H1 (cell line): ENCODE measurements at regions not wholly inside any gene's neighbourhood (a gene's known extent, or its start where the extent isn't known, plus 50 kb on each side); places are given as distances from the start of the nearest gene placed in this dataset.

Experiments
- CTCF ChIA-PET: fragments of 300-600 bp; sonication (Branson Sonifier 250); formaldehyde crosslinking; loops from one replicate; lab custom pipeline; 2021; ENCODE audit not compliant: partially characterized antibody; lab: Charles Lee
- POLR2A ChIA-PET: fragments of 300-600 bp; sonication (Branson Sonifier 250); formaldehyde crosslinking; loops from one replicate; lab custom pipeline; 2021; ENCODE audit warnings: inconsistent platforms; ENCODE audit not compliant: partially characterized antibody; lab: Charles Lee
- DNase-seq, 2 experiments: peaks; one replicate each; pipeline versions ENCODE4 v3.0.0 to v3.0.0-alpha.2; 2010 to 2022; ENCODE audit warnings: low spot score in 2 of 2, low read depth in 1 of 2, mixed read lengths in 1 of 2
- FAIRE-seq: peaks from 2 replicates; lab custom pipeline; 2011; peaks lifted over from hg19 to GRCh38; lab: Jason Lieb, UNC
- H2AFZ ChIP-seq: 2 replicates; pipeline ENCODE4 v1.8.1; 2012; ENCODE audit warnings: low read length, inconsistent platforms
- H2AK5ac ChIP-seq: 2 replicates; pipeline ENCODE4 v1.6.1; 2013; ENCODE audit warnings: low read depth, low read length
- H2BK120ac ChIP-seq: replicated peaks from 2 replicates; pipeline ENCODE3; 2013; ENCODE audit warnings: low read depth, low read length, inconsistent platforms
- H2BK12ac ChIP-seq: 2 replicates; pipeline ENCODE4 v1.6.1; 2013; ENCODE audit warnings: low read depth, low read length
- H2BK15ac ChIP-seq: 2 replicates; pipeline ENCODE4 v1.6.1; 2013; ENCODE audit warnings: low read length
- H2BK20ac ChIP-seq: 2 replicates; pipeline ENCODE4 v1.6.1; 2013; ENCODE audit warnings: low read length
- H2BK5ac ChIP-seq: 2 replicates; pipeline ENCODE4 v1.6.1; 2013; ENCODE audit warnings: low read depth, low read length
- H3K14ac ChIP-seq: 2 replicates; pipeline ENCODE4 v1.6.1; 2013; ENCODE audit warnings: inconsistent platforms; ENCODE audit not compliant: insufficient read length
- H3K18ac ChIP-seq: 2 replicates; pipeline ENCODE4 v1.6.1; 2013; ENCODE audit warnings: low read length; ENCODE audit errors: extremely low read depth
- H3K23ac ChIP-seq: 2 replicates; pipeline ENCODE4 v1.6.1; 2013; ENCODE audit warnings: inconsistent platforms; ENCODE audit not compliant: insufficient read length
- H3K23me2 ChIP-seq: 2 replicates; pipeline ENCODE4 v1.6.1; 2013; ENCODE audit warnings: low read depth, low read length
- H3K27ac ChIP-seq: 2 replicates; pipeline ENCODE4 v1.6.1; 2011; ENCODE audit warnings: low read depth, low read length, inconsistent platforms
- H3K27me3 ChIP-seq, 4 experiments: replicated peaks in 1 of 4; 1 replicate in 1 of 4; 2 replicates in 3 of 4; pipeline versions ENCODE4 v1.6.1 to v1.8.1; 2011 to 2013; ENCODE audit warnings: low read length in 3 of 4, mild to moderate bottlenecking in 3 of 4, inconsistent platforms in 2 of 4, mixed read lengths in 2 of 4, moderate library complexity in 1 of 4; ENCODE audit not compliant: control insufficient read depth in 3 of 4, insufficient read depth in 3 of 4; ENCODE audit errors: extremely low read depth in 1 of 4
- H3K36me3 ChIP-seq, 4 experiments: 2 replicates each; pipeline versions ENCODE4 v1.6.1 to v1.8.1; 2011 to 2013; ENCODE audit warnings: mild to moderate bottlenecking in 4 of 4, low read length in 3 of 4, moderate library complexity in 2 of 4, control low read depth in 1 of 4, inconsistent platforms in 1 of 4; ENCODE audit not compliant: insufficient read depth in 4 of 4, control insufficient read depth in 2 of 4
- H3K4ac ChIP-seq: replicated peaks from 2 replicates; pipeline ENCODE3; 2013; ENCODE audit warnings: low read length, low read depth, mixed read lengths, inconsistent platforms; ENCODE audit not compliant: insufficient read length
- H3K4me1 ChIP-seq, 4 experiments: replicated peaks in 1 of 4; 1 replicate in 1 of 4; 2 replicates in 3 of 4; pipeline versions ENCODE4 v1.6.1 to v1.8.1; 2011 to 2013; ENCODE audit warnings: low read length in 3 of 4, inconsistent platforms in 2 of 4, mixed read lengths in 1 of 4; ENCODE audit not compliant: insufficient read depth in 4 of 4, control insufficient read depth in 3 of 4
- H3K4me2 ChIP-seq, 2 experiments: 2 replicates each; pipeline versions ENCODE4 v1.6.1 to v1.8.1; 2011 to 2013; ENCODE audit warnings: low read depth in 2 of 2, low read length in 2 of 2, control low read depth in 1 of 2, inconsistent platforms in 1 of 2, mild to moderate bottlenecking in 1 of 2; ENCODE audit not compliant: insufficient read depth in 1 of 2
- H3K4me3 ChIP-seq, 4 experiments: fragments of 200-600, 300-600 bp in 1 of 4; sonication (generic), shearing (Covaris generic), sonication (Bioruptor Twin) in 1 of 4; 2 replicates each; pipeline versions ENCODE4 v1.5.1 to v1.8.1; 2011 to 2016; ENCODE audit warnings: low read length in 4 of 4, low read depth in 3 of 4, control low read depth in 2 of 4, inconsistent platforms in 2 of 4, mild to moderate bottlenecking in 2 of 4, mixed read lengths in 1 of 4, moderate library complexity in 1 of 4; ENCODE audit not compliant: insufficient read depth in 2 of 4; ENCODE audit errors: extremely low read depth in 1 of 4
- H3K56ac ChIP-seq: replicated peaks from 2 replicates; pipeline ENCODE3; 2013; ENCODE audit warnings: low read depth, mild to moderate bottlenecking, mixed read lengths, low read length, inconsistent platforms; ENCODE audit not compliant: insufficient read length
- H3K79me1 ChIP-seq: 2 replicates; pipeline ENCODE4 v1.6.1; 2013; ENCODE audit warnings: low read depth, low read length, control low read depth
- H3K79me2 ChIP-seq, 2 experiments: 2 replicates each; pipeline versions ENCODE4 v1.6.1 to v1.8.1; 2012 to 2013; ENCODE audit warnings: low read length in 2 of 2, mild to moderate bottlenecking in 2 of 2, inconsistent platforms in 1 of 2; ENCODE audit not compliant: insufficient read depth in 2 of 2, control insufficient read depth in 1 of 2
- H3K9ac ChIP-seq, 4 experiments: replicated peaks in 1 of 4; 1 replicate in 1 of 4; 2 replicates in 3 of 4; pipeline versions ENCODE4 v1.6.1 to v1.8.1; 2011 to 2013; ENCODE audit warnings: low read depth in 3 of 4, low read length in 3 of 4, control low read depth in 2 of 4, mild to moderate bottlenecking in 2 of 4, moderate library complexity in 2 of 4, inconsistent platforms in 1 of 4; ENCODE audit errors: extremely low read depth in 1 of 4
- H3K9me3 ChIP-seq, 2 experiments: 2 replicates each; pipeline versions ENCODE4 v1.6.1 to v1.8.1; 2012 to 2013; ENCODE audit warnings: mild to moderate bottlenecking in 2 of 2, moderate library complexity in 2 of 2, control low read depth in 1 of 2, inconsistent platforms in 1 of 2, low read depth in 1 of 2, low read length in 1 of 2, mixed read lengths in 1 of 2; ENCODE audit not compliant: insufficient read depth in 2 of 2
- H4K20me1 ChIP-seq, 2 experiments: replicated peaks in 1 of 2; 2 replicates each; pipeline versions ENCODE3 to v1.8.1; 2011 to 2013; ENCODE audit warnings: inconsistent platforms in 2 of 2, low read length in 2 of 2, mild to moderate bottlenecking in 1 of 2; ENCODE audit not compliant: insufficient read depth in 2 of 2, control insufficient read depth in 1 of 2
- H4K5ac ChIP-seq: 2 replicates; pipeline ENCODE4 v1.6.1; 2013; ENCODE audit warnings: low read length, low read depth, mixed read lengths, inconsistent platforms; ENCODE audit not compliant: insufficient read length
- H4K8ac ChIP-seq: 2 replicates; pipeline ENCODE4 v1.8.0; 2013; ENCODE audit warnings: mild to moderate bottlenecking, moderate library complexity, low read length, inconsistent platforms; ENCODE audit not compliant: insufficient read depth; ENCODE audit errors: extremely low read depth
- H4K91ac ChIP-seq: replicated peaks from 2 replicates; pipeline ENCODE3; 2013; ENCODE audit warnings: low read length, mixed read lengths, inconsistent platforms; ENCODE audit not compliant: insufficient read length
- BRCA1 ChIP-seq: IDR thresholded peaks from 2 replicates; pipeline ENCODE4 v1.6.1; 2012; ENCODE audit warnings: low read depth, low read length, improper control_type of control experiment
- E2F6 ChIP-seq: IDR thresholded peaks from 2 replicates; pipeline ENCODE4 v1.6.1; 2012; ENCODE audit warnings: inconsistent platforms
- JUND ChIP-seq: IDR thresholded peaks from 2 replicates; pipeline ENCODE4 v1.6.1; 2011; ENCODE audit warnings: mild to moderate bottlenecking, improper control_type of control experiment, low read length
- RFX5 ChIP-seq: IDR thresholded peaks from 2 replicates; pipeline ENCODE4 v1.6.1; 2011; ENCODE audit warnings: low read depth, low read length, improper control_type of control experiment, borderline replicate concordance
- SP4 ChIP-seq: IDR thresholded peaks from 2 replicates; pipeline ENCODE4 v1.6.1; 2012; ENCODE audit warnings: low read length, inconsistent platforms
- ZNF274 ChIP-seq: IDR thresholded peaks from 2 replicates; pipeline ENCODE4 v1.7.0; 2012; ENCODE audit warnings: low read length, borderline replicate concordance; ENCODE audit errors: extremely low read depth

- H3K9me3 ChIP-seq = no peaks in the 10 kb centered on the region
- no peak overlapping the region for H2BK15ac ChIP-seq
- DNase-seq = no peak
- H2BK12ac ChIP-seq = no peak overlapping the region
- no peaks in the 10 kb centered on the region for H3K36me3 ChIP-seq
- no peak overlapping the region for H2BK5ac ChIP-seq
- no peak overlapping the region for H3K9ac ChIP-seq
- CTCF ChIA-PET = interaction anchor here (1.4 kb wide), 1 partner anchor 10 kb away, joined by 3 read pairs; no protein-coding TSS in a partner anchor
- H3K14ac ChIP-seq = no peak overlapping the region
- TF ChIP-seq BRCA1 = no peak
- TF ChIP-seq E2F6 = no peak
- no peak for TF ChIP-seq SP4
- TF ChIP-seq RFX5 = no peak
- no peak for TF ChIP-seq ZNF274
- no peak for TF ChIP-seq JUND
- H3K4me3 ChIP-seq = no peak overlapping the region
- no peak overlapping the region for H3K18ac ChIP-seq
- H3K23me2 ChIP-seq = no peaks in the 10 kb centered on the region
- POLR2A ChIA-PET = no interaction called here
- no peaks in the 10 kb centered on the region for H3K27me3 ChIP-seq
- FAIRE-seq = no peak
- no peaks in the 10 kb centered on the region for H3K79me2 ChIP-seq
- peaks cover 0 to 12% (median 4%) of the 10 kb centered on the region in 4 experiments; a peak in 5 of 7 replicates for H3K4me1 ChIP-seq
- no peak overlapping the region for H2AK5ac ChIP-seq
- H2AFZ ChIP-seq = no peak overlapping the region
- no peak overlapping the region for H2BK120ac ChIP-seq
- H4K91ac ChIP-seq = no peak overlapping the region
- H4K8ac ChIP-seq = no peak overlapping the region
- no peak overlapping the region for H3K27ac ChIP-seq
- H3K56ac ChIP-seq = no peak overlapping the region
- H2BK20ac ChIP-seq = no peak overlapping the region
- no peaks in the 10 kb centered on the region for H3K79me1 ChIP-seq
- no peaks in the 10 kb centered on the region for H4K20me1 ChIP-seq
- no peak overlapping the region for H4K5ac ChIP-seq
- H3K4ac ChIP-seq = no peak overlapping the region
- no peak overlapping the region for H3K4me2 ChIP-seq
- H3K23ac ChIP-seq = no peak overlapping the region
These were observed 897.4 kb upstream of the SEL1L start for GRCh38 chr14:82431031-82431430.
